K562 (cell line): ENCODE measurements at regions not wholly inside any gene's neighbourhood (a gene's known extent, or its start where the extent isn't known, plus 50 kb on each side); places are given as distances from the start of the nearest gene placed in this dataset.
"Not testable (repeated sequence)": the region's sequence is repeated elsewhere in the genome, so short reads cannot be mapped to it uniquely, and the experiment has no call there.

Experiments used
- FOXP1 ChIP-seq: sonication (generic); formaldehyde crosslinking; IDR thresholded peaks from 2 replicates; pipeline ENCODE4 v1.8.0; 2022; ENCODE audit warnings: mild to moderate bottlenecking, missing genetic modification reagents
- GATAD2B ChIP-seq: fragments of 450-650 bp; IDR thresholded peaks from 2 replicates; pipeline ENCODE4 v1.6.1; 2017; ENCODE audit warnings: mild to moderate bottlenecking, borderline replicate concordance
- HDAC2 ChIP-seq: fragments of 450-650 bp; IDR thresholded peaks from 2 replicates; pipeline ENCODE4 v1.6.1; 2016; ENCODE audit warnings: mild to moderate bottlenecking
- KDM4B ChIP-seq, 2 experiments: fragments of 450-650 bp in 1 of 2; sonication (generic) in 1 of 2; IDR thresholded peaks; 2 replicates each; pipeline ENCODE4 v1.6.1; 2016 to 2017; ENCODE audit warnings: borderline replicate concordance in 2 of 2, antibody characterized with exemption in 1 of 2, low read depth in 1 of 2, mild to moderate bottlenecking in 1 of 2
- TF ChIP-seq, protein P1 (sequence below), 3 experiments: IDR thresholded peaks in 2 of 3; conservative IDR thresholded peaks in 1 of 3; 2 replicates each; pipeline ENCODE4 v1.5.1; 2011 to 2012; ENCODE audit warnings: low read length in 3 of 3, mild to moderate bottlenecking in 3 of 3, control low read depth in 2 of 3, improper control_type of control experiment in 1 of 3, inconsistent platforms in 1 of 3, low read depth in 1 of 3, mixed read lengths in 1 of 3, moderate library complexity in 1 of 3; ENCODE audit not compliant: insufficient read depth in 2 of 3
- TF ChIP-seq, protein P2 (sequence below): fragments of 450-650 bp; IDR thresholded peaks from 2 replicates; pipeline ENCODE4 v1.7.0; 2016; ENCODE audit warnings: borderline replicate concordance
- TF ChIP-seq, protein P3 (sequence below): fragments of 450-650 bp; formaldehyde crosslinking; IDR thresholded peaks from 2 replicates; pipeline ENCODE4 v1.4.0; 2022; ENCODE audit warnings: missing genetic modification characterization

GRCh38 chr2:111413950-111414349 lies 293.2 kb downstream of the BCL2L11 start:
- TF ChIP-seq KDM4B (IDR thresholded peaks at IDR 0.05; ENCODE audit: borderline replicate concordance in 2 of 2, low read depth in 1 of 2); HDAC2; FOXP1 (CRISPR knock-in tag); GATAD2B: not testable (repeated sequence)
- TF ChIP-seq, protein P1, sequence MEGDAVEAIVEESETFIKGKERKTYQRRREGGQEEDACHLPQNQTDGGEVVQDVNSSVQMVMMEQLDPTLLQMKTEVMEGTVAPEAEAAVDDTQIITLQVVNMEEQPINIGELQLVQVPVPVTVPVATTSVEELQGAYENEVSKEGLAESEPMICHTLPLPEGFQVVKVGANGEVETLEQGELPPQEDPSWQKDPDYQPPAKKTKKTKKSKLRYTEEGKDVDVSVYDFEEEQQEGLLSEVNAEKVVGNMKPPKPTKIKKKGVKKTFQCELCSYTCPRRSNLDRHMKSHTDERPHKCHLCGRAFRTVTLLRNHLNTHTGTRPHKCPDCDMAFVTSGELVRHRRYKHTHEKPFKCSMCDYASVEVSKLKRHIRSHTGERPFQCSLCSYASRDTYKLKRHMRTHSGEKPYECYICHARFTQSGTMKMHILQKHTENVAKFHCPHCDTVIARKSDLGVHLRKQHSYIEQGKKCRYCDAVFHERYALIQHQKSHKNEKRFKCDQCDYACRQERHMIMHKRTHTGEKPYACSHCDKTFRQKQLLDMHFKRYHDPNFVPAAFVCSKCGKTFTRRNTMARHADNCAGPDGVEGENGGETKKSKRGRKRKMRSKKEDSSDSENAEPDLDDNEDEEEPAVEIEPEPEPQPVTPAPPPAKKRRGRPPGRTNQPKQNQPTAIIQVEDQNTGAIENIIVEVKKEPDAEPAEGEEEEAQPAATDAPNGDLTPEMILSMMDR (IDR thresholded peaks at IDR 0.05 in 2 of 3, conservative IDR thresholded peaks at IDR 0.05 in 1 of 3; ENCODE audit: insufficient read depth in 2 of 3, low read depth in 1 of 3, low read length in 3 of 3), result not testable (repeated sequence)
- TF ChIP-seq, protein P2, sequence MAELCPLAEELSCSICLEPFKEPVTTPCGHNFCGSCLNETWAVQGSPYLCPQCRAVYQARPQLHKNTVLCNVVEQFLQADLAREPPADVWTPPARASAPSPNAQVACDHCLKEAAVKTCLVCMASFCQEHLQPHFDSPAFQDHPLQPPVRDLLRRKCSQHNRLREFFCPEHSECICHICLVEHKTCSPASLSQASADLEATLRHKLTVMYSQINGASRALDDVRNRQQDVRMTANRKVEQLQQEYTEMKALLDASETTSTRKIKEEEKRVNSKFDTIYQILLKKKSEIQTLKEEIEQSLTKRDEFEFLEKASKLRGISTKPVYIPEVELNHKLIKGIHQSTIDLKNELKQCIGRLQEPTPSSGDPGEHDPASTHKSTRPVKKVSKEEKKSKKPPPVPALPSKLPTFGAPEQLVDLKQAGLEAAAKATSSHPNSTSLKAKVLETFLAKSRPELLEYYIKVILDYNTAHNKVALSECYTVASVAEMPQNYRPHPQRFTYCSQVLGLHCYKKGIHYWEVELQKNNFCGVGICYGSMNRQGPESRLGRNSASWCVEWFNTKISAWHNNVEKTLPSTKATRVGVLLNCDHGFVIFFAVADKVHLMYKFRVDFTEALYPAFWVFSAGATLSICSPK, result not testable (repeated sequence)
- TF ChIP-seq, protein P3, sequence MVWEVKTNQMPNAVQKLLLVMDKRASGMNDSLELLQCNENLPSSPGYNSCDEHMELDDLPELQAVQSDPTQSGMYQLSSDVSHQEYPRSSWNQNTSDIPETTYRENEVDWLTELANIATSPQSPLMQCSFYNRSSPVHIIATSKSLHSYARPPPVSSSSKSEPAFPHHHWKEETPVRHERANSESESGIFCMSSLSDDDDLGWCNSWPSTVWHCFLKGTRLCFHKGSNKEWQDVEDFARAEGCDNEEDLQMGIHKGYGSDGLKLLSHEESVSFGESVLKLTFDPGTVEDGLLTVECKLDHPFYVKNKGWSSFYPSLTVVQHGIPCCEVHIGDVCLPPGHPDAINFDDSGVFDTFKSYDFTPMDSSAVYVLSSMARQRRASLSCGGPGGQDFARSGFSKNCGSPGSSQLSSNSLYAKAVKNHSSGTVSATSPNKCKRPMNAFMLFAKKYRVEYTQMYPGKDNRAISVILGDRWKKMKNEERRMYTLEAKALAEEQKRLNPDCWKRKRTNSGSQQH (CRISPR knock-in tag), result not testable (repeated sequence)
